Mesenteric fat pad (tissue), 1 donor: ENCODE measurements at regions not wholly inside any gene's neighbourhood (a gene's known extent, or its start where the extent isn't known, plus 50 kb on each side); places are given as distances from the start of the nearest gene placed in this dataset.

ENCODE experiments used
- DNase-seq: peaks from one replicate; pipeline ENCODE4 v3.0.0-alpha.2; 2020; ENCODE audit warnings: low spot score
- donor health status: DM: yes; HTN: yes; CAD: no.

- DNase-seq, result no peak
Observed at GRCh38 chr4:181637186-181638105, 605.8 kb upstream of the TENM3 start.

- no peak for DNase-seq
Observed at GRCh38 chr4:181643466-181643865, 599.7 kb upstream of the TENM3 start.

GRCh38 chr4:181645489-181645888 is 597.7 kb upstream of the TENM3 start:
- no peak for DNase-seq

- no peak for DNase-seq
Observed at GRCh38 chr4:181646864-181647263, 596.3 kb upstream of the TENM3 start.

- DNase-seq, result no peak
Observed at GRCh38 chr4:181647396-181648147, 595.6 kb upstream of the TENM3 start.

GRCh38 chr4:181650033-181650825 is 593.0 kb upstream of the TENM3 start:
- DNase-seq, result no peak

- no peak for DNase-seq
Observed at GRCh38 chr4:181656748-181657147, 586.5 kb upstream of the TENM3 start.

- no peak for DNase-seq
Observed at GRCh38 chr4:181659202-181659601, 584.0 kb upstream of the TENM3 start.

- no peak for DNase-seq
Observed at GRCh38 chr4:181659876-181660275, 583.3 kb upstream of the TENM3 start.

- DNase-seq, result no peak
Observed at GRCh38 chr4:181661090-181661489, 582.1 kb upstream of the TENM3 start.

GRCh38 chr4:181661923-181662322 is 581.3 kb upstream of the TENM3 start:
- DNase-seq, result no peak

- no peak for DNase-seq
Observed at GRCh38 chr4:181662383-181662782, 580.8 kb upstream of the TENM3 start.

GRCh38 chr4:181670506-181670905 is 572.7 kb upstream of the TENM3 start:
- no peak for DNase-seq

GRCh38 chr4:181671672-181672071 is 571.5 kb upstream of the TENM3 start:
- DNase-seq, result no peak

GRCh38 chr4:181672751-181673150 is 570.5 kb upstream of the TENM3 start:
- DNase-seq, result no peak

GRCh38 chr4:181674315-181674875 is 568.8 kb upstream of the TENM3 start:
- no peak for DNase-seq

- no peak for DNase-seq
Observed at GRCh38 chr4:181676546-181676945, 566.7 kb upstream of the TENM3 start.

- no peak for DNase-seq
Observed at GRCh38 chr4:181677201-181677600, 566.0 kb upstream of the TENM3 start.

GRCh38 chr4:181677621-181678020 is 565.6 kb upstream of the TENM3 start:
- DNase-seq, result no peak

- DNase-seq, result no peak
Observed at GRCh38 chr4:181679754-181680153, 563.4 kb upstream of the TENM3 start.

- DNase-seq, result no peak
Observed at GRCh38 chr4:181682367-181683047, 560.7 kb upstream of the TENM3 start.
